Suprapubic skin (tissue), 4 donors: ENCODE measurements at regions not wholly inside any gene's neighbourhood (a gene's known extent, or its start where the extent isn't known, plus 50 kb on each side); places are given as distances from the start of the nearest gene placed in this dataset.

ENCODE experiments used
- DNase-seq, 2 donors: peaks; one replicate each; pipeline ENCODE4 v3.0.0-alpha.2; 2019; ENCODE audit warnings: low spot score in 2 of 2
- H3K27ac ChIP-seq: fragments of 200-600 bp; sonication (generic); one replicate; pipeline ENCODE4 v1.5.1; 2019
- H3K27me3 ChIP-seq: fragments of 200-600 bp; sonication (generic); one replicate; pipeline ENCODE4 v1.5.1; 2019
- H3K36me3 ChIP-seq: fragments of 200-600 bp; sonication (generic); one replicate; pipeline ENCODE4 v1.5.1; 2019
- H3K4me1 ChIP-seq: fragments of 200-600 bp; sonication (generic); one replicate; pipeline ENCODE4 v1.5.1; 2019
- H3K4me3 ChIP-seq: fragments of 200-600 bp; sonication (generic); one replicate; pipeline ENCODE4 v1.5.1; 2019; ENCODE audit warnings: mild to moderate bottlenecking
- H3K9me3 ChIP-seq: fragments of 200-600 bp; sonication (generic); one replicate; pipeline ENCODE4 v1.5.1; 2019
- EP300 ChIP-seq: sonication (generic); formaldehyde crosslinking; IDR thresholded peaks from one replicate; pipeline ENCODE4 v1.6.1; 2017; ENCODE audit warnings: antibody characterized with exemption
- POLR2A ChIP-seq, 2 donors: fragments of 450-650 bp; IDR thresholded peaks; one replicate each; pipeline ENCODE4 v1.6.1; 2017; ENCODE audit warnings: antibody characterized with exemption in 2 of 2, mild to moderate bottlenecking in 2 of 2, moderate library complexity in 2 of 2
- POLR2AphosphoS5 ChIP-seq, 3 donors: sonication (generic); formaldehyde crosslinking; IDR thresholded peaks; one replicate each; pipeline ENCODE4 v1.6.1; 2017; ENCODE audit warnings: antibody characterized with exemption in 3 of 3
- WGBS: methylation state at CpG from one replicate; pipeline ENCODE4 v1.1.5; 2018; 5-methylcytosine and 5-hydroxymethylcytosine counted together
- TF ChIP-seq, protein P1 (sequence below), 2 donors: fragments of 200-600 bp in 1 of 2; fragments of 450-650 bp in 1 of 2; sonication (generic) in 1 of 2; IDR thresholded peaks; one replicate each; pipeline ENCODE4 v1.5.1; 2016 to 2019; ENCODE audit warnings: antibody characterized with exemption in 2 of 2, mild to moderate bottlenecking in 1 of 2, moderate library complexity in 1 of 2

DNA sequence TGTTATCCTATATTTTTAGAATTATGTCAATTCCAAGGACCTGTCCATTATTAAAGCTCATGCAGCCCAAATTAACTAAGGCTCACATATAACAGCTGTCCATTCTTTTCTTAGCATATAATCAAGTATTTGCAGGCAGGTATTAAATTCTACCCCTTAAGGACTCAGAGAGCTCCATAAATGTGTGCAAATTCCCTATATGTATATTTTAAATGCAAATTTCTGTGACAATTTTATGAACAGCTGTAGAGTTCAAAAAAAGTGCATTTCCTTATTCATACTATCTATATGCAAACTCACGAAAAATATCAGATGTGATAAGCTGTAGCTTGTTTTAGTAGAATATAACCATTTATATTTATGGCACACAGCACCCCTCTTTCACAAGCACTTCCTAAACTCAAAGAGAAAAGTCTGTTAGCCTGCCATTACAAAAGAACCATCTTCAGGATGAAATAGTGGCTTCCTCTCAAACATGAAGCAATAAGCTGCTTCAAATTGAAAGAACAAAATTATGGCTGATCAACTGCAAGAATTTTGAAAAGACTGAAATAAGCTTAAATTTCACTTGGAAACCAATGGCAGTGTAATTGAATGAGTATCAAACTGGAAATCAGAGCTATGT is 155.0 kb upstream of the REG3G start:
- Histone ChIP-seq H3K4me1 (no peaks in the 10 kb centered on the region), H3K9me3 (no peaks in the 10 kb centered on the region), H3K27me3 (no peaks in the 10 kb centered on the region), H3K4me3 (no peak overlapping the region), H3K27ac (no peak overlapping the region), H3K36me3 (no peaks in the 10 kb centered on the region)
- TF ChIP-seq POLR2A (IDR thresholded peaks at IDR 0.05), result no peak
- no peak for TF ChIP-seq EP300
- TF ChIP-seq, protein P1, sequence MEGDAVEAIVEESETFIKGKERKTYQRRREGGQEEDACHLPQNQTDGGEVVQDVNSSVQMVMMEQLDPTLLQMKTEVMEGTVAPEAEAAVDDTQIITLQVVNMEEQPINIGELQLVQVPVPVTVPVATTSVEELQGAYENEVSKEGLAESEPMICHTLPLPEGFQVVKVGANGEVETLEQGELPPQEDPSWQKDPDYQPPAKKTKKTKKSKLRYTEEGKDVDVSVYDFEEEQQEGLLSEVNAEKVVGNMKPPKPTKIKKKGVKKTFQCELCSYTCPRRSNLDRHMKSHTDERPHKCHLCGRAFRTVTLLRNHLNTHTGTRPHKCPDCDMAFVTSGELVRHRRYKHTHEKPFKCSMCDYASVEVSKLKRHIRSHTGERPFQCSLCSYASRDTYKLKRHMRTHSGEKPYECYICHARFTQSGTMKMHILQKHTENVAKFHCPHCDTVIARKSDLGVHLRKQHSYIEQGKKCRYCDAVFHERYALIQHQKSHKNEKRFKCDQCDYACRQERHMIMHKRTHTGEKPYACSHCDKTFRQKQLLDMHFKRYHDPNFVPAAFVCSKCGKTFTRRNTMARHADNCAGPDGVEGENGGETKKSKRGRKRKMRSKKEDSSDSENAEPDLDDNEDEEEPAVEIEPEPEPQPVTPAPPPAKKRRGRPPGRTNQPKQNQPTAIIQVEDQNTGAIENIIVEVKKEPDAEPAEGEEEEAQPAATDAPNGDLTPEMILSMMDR (IDR thresholded peaks at IDR 0.05), result no peak
- no peak for TF ChIP-seq POLR2AphosphoS5 (IDR thresholded peaks at IDR 0.05)
- WGBS, result 24% methylated on average over 1 of the region's 1 CpG
- no peak for DNase-seq

DNA sequence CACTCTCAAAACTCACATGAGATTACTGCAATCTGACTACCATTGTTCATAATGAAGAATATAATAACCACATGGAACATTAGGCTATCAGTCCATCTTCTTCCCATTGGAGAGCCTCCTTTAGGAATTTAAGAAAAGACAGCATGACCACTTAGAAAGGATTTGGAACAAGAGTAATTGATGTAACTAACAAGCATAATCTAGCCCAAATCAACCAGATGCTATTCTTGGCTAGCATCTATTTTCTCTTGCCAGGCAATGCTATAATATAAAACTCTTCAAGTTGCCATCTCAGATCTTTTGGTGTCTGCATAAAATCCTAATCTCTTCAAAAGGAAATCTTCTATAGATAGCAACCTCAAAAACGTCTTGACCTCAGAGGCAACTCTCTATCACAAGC is 152.0 kb upstream of the REG3G start:
- Histone ChIP-seq H3K9me3 (no peaks in the 10 kb centered on the region), H3K27me3 (no peaks in the 10 kb centered on the region), H3K27ac (no peak overlapping the region), H3K4me3 (no peak overlapping the region), H3K4me1 (no peaks in the 10 kb centered on the region), H3K36me3 (no peaks in the 10 kb centered on the region)
- TF ChIP-seq, protein P1 (IDR thresholded peaks at IDR 0.05), result no peak
- TF ChIP-seq POLR2AphosphoS5 (IDR thresholded peaks at IDR 0.05) (no peak), POLR2A (IDR thresholded peaks at IDR 0.05) (no peak), EP300 (no peak)
- WGBS, result 50% methylated on average over 1 of the region's 1 CpG
- no peak for DNase-seq

DNA sequence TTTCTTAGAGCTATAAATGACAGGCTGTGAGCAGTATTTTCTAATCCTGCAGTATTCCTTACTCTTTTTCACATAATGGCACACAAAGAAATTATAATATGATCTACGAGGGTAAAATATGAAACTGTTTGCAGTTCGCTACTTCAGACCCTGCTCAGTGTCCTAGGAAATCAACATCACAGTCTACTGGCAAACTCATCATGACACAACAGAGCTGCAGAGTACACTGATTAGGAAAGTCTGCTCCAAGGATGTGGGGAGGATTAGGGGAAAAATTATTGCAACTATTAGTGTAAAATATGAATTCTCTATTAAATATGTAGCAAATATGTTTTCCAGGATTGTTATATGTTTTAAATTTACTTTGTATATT is 149.2 kb upstream of the REG3G start:
- Histone ChIP-seq H3K9me3 (no peaks in the 10 kb centered on the region), H3K27ac (no peak overlapping the region), H3K4me1 (no peaks in the 10 kb centered on the region), H3K36me3 (no peaks in the 10 kb centered on the region), H3K4me3 (no peak overlapping the region), H3K27me3 (no peaks in the 10 kb centered on the region)
- DNase-seq, result no peak
- no peak for TF ChIP-seq POLR2AphosphoS5 (IDR thresholded peaks at IDR 0.05)
- no peak for TF ChIP-seq POLR2A (IDR thresholded peaks at IDR 0.05)
- WGBS, result 45% methylated on average over 2 of the region's 2 CpGs

- H3K27ac ChIP-seq, result no peak overlapping the region
- TF ChIP-seq POLR2AphosphoS5 (IDR thresholded peaks at IDR 0.05), result no peak
- no peak for TF ChIP-seq EP300
- no peak for TF ChIP-seq POLR2A (IDR thresholded peaks at IDR 0.05)
- TF ChIP-seq, protein P1 (IDR thresholded peaks at IDR 0.05), result no peak
- no peaks in the 10 kb centered on the region for H3K36me3 ChIP-seq
- H3K4me1 ChIP-seq, result no peaks in the 10 kb centered on the region
- WGBS, result 88% methylated on average over 1 of the region's 1 CpG
- DNase-seq, result no peak
- H3K27me3 ChIP-seq, result no peaks in the 10 kb centered on the region
- H3K4me3 ChIP-seq, result no peak overlapping the region
- no peaks in the 10 kb centered on the region for H3K9me3 ChIP-seq
These were observed 138.1 kb upstream of the REG3G start for GRCh38 chr2:78887446-78887845.

GRCh38 chr2:78890935-78891334 is 134.6 kb upstream of the REG3G start:
- H3K27ac ChIP-seq, result no peak overlapping the region
- no peak for DNase-seq
- H3K9me3 ChIP-seq, result no peaks in the 10 kb centered on the region
- no peaks in the 10 kb centered on the region for H3K36me3 ChIP-seq
- no peaks in the 10 kb centered on the region for H3K27me3 ChIP-seq
- no peak for TF ChIP-seq POLR2A (IDR thresholded peaks at IDR 0.05)
- WGBS, result 47% methylated on average over 2 of the region's 2 CpGs
- no peak overlapping the region for H3K4me3 ChIP-seq
- no peaks in the 10 kb centered on the region for H3K4me1 ChIP-seq

DNA sequence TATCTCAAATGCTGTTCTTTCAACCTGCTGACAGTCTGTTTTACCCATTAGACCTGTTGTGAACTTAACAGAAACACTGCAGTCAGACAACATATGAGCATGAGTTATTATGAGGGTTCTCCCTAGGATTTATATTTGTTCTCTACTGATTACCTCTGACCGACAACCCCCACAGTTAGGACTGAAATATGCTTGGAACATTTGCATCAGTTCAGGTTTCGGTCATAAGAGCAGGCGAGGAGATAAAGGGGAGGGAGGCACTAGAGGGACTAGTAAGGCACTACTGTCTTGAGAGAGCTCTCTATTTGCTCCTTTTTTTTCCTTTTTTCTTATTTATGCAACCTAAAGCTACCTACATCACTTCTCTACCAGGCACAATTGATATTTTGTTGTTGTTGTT is 133.2 kb upstream of the REG3G start:
- Histone ChIP-seq H3K9me3 (no peaks in the 10 kb centered on the region), H3K27me3 (no peaks in the 10 kb centered on the region), H3K36me3 (no peaks in the 10 kb centered on the region), H3K27ac (no peak overlapping the region), H3K4me1 (no peaks in the 10 kb centered on the region), H3K4me3 (no peak overlapping the region)
- DNase-seq, result no peak
- TF ChIP-seq, protein P1 (IDR thresholded peaks at IDR 0.05), result no peak
- TF ChIP-seq POLR2A (IDR thresholded peaks at IDR 0.05) (no peak), POLR2AphosphoS5 (IDR thresholded peaks at IDR 0.05) (no peak), EP300 (no peak)
- WGBS, result 77% methylated on average over 3 of the region's 3 CpGs
